ENCODE measurements at regions not wholly inside any gene's neighbourhood (a gene's known extent, or its start where the extent isn't known, plus 50 kb on each side); places are given as distances from the start of the nearest gene placed in this dataset.

GRCh38 chr13:48920730-48921129 is 55.0 kb upstream of the FNDC3A start:
- TF ChIP-seq GATA2 (IDR thresholded peaks at IDR 0.05; ENCODE audit: low read depth, low read length), result no peak
- no peak for TF ChIP-seq GATA3 (IDR thresholded peaks at IDR 0.05; ENCODE audit: low read depth, low read length)
